ENCODE measurements at regions not wholly inside any gene's neighbourhood (a gene's known extent, or its start where the extent isn't known, plus 50 kb on each side); places are given as distances from the start of the nearest gene placed in this dataset.

GRCh38 chr7:155187061-155187785 is 110.5 kb upstream of the INSIG1 start:
- H3K4me3 ChIP-seq (ENCODE audit: low read depth, low read length): no peak overlapping the region
- no peak for TF ChIP-seq CTCF (IDR thresholded peaks at IDR 0.05; ENCODE audit: low read depth, low read length, missing control alignments)
- DNase-seq (ENCODE audit: low read depth): no peak

- TF ChIP-seq CTCF (IDR thresholded peaks at IDR 0.05; ENCODE audit: low read depth, low read length, missing control alignments): no peak
- no peak for DNase-seq (ENCODE audit: low read depth)
Observed at GRCh38 chr7:155188357-155188756, 109.3 kb upstream of the INSIG1 start.

DNA sequence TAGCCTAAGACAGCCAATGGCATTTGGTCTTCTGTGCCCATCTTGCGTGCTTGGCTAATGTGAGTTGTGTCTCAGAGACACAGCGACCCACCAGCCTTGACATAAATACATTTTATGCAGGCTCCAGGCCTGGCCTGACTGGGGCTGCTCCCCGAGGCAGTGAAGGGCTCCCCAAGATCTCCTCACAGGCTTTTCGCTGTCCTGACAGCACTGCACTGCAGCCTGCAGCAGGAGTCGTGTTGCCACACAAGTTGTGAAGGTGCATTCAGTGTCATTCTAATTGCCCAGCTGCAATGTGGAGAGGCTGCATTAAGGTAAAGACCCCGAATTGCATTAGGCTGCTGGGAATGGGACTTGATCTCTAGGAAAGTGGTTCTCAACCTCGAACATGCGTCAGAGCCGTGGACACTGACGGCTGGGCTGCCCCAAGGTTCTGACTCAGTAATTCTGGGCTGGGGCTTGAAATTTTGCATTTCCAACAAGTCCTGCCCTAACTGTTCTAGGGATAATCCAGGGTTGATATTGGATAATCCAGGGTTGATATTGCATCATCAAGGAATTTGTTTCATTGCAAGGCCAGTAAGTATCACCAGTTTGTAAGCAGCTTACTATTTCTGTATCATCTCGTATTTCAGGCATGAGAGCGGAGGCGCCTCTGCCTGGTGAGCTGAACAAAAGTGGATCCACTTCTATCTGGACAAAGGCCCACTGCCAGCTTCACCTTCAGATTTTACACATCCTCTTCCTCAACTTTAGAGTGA is 108.7 kb upstream of the INSIG1 start:
- no peak for DNase-seq (ENCODE audit: low read depth)
- no peak overlapping the region for H3K4me3 ChIP-seq (ENCODE audit: low read depth, low read length)
- no peak for TF ChIP-seq CTCF (IDR thresholded peaks at IDR 0.05; ENCODE audit: low read depth, low read length, missing control alignments)

More at GRCh38 chr7:155188357-155188756, 109.3 kb upstream of the INSIG1 start:
- no peak overlapping the region for H3K4me3 ChIP-seq (ENCODE audit: low read depth, low read length)

GRCh38 chr7:155189590-155189989 is 108.1 kb upstream of the INSIG1 start:
- DNase-seq (ENCODE audit: low read depth): no peak
- no peak for TF ChIP-seq CTCF (IDR thresholded peaks at IDR 0.05; ENCODE audit: low read depth, low read length, missing control alignments)
- no peak overlapping the region for H3K4me3 ChIP-seq (ENCODE audit: low read depth, low read length)

DNA sequence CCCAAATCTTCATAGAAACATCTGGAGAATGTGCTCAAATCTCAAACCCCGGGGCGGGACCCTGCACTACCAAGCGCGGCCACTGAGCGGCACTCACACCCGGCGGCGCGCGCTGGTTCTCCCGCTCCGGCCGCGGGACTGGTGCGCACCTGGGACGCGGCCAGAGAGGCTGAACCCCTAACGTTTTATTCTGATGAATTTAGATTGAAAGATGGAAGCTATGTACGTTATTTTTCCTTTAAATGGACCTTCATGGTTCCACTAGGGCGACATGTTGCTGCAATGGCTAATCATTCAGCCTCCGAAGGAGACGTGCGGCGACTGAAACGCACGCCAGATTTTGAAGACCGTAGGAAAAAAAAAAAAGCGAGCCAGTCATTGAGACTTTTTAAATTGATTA is 107.0 kb upstream of the INSIG1 start:
- TF ChIP-seq CTCF (IDR thresholded peaks at IDR 0.05; ENCODE audit: low read depth, low read length, missing control alignments): peak; percentile 82
- H3K4me3 ChIP-seq (ENCODE audit: low read depth, low read length): no peak overlapping the region
- no peak for DNase-seq (ENCODE audit: low read depth)

DNA sequence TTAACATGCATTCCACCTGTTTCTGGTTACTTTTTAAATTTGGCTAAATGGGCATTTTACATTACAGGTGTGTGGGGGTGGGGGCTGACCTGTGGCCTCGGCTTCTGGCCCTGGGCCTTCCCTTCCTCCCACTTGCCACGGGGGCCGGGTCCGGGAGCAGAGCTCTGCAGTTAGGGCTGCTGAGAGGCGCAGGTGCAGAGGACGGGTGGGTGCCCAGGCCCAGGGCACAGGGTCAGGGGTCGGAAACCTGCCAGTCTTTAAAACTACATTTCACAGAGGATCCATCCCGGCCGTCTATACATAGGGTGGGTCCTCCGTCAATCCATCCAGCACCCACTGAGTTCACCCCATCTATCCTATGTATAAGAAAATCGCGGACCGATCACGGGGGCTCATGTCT is 106.5 kb upstream of the INSIG1 start:
- TF ChIP-seq CTCF (IDR thresholded peaks at IDR 0.05; ENCODE audit: low read depth, low read length, missing control alignments): no peak
- H3K4me3 ChIP-seq (ENCODE audit: low read depth, low read length): no peak overlapping the region
- DNase-seq (ENCODE audit: low read depth): no peak

Data from GM12864 (cell line).